A673 (cell line): ENCODE measurements at regions not wholly inside any gene's neighbourhood (a gene's known extent, or its start where the extent isn't known, plus 50 kb on each side); places are given as distances from the start of the nearest gene placed in this dataset.

ENCODE experiments used
- CTCF ChIP-seq: fragments of 300-800, 200-600 bp; sonication (generic); conservative IDR thresholded peaks from 2 replicates; pipeline ENCODE4 v1.5.1; 2017; ENCODE audit warnings: low read depth, mild to moderate bottlenecking, antibody characterized with exemption, low read length, moderate library complexity, mixed read lengths
- EZH2 ChIP-seq: fragments of 200-600 bp; sonication (generic); IDR thresholded peaks from 2 replicates; pipeline ENCODE4 v1.6.1; 2017; ENCODE audit warnings: borderline replicate concordance, low read depth, mild to moderate bottlenecking, mixed read lengths, antibody characterized with exemption, low read length; ENCODE audit not compliant: poor library complexity, severe bottlenecking

GRCh38 chr17:77531641-77532040 lies 390.9 kb downstream of the SEC14L1 start:
- TF ChIP-seq CTCF, result no peak
- TF ChIP-seq EZH2, result no peak
